ENCODE measurements at regions not wholly inside any gene's neighbourhood (a gene's known extent, or its start where the extent isn't known, plus 50 kb on each side); places are given as distances from the start of the nearest gene placed in this dataset.

DNA sequence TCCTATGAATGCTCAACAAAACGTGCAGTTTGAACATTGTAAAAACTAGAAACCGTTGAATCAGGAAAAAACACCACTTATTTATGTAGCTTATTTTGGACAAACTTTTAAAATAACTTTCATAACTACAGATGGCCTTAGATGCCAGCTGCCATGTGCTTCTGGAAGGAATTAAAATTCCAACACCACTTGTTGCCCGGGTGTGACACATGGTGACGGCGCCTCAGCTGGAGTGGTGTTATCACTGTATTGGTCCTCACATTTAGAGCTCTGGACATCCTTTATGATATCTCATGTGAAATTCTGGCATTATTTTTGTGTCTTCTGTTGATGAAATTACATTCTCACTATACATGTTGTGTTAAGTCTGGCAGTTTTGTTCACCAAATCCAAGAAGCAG, 211.0 kb downstream of the IPO8 start:
- TF ChIP-seq, protein P1, sequence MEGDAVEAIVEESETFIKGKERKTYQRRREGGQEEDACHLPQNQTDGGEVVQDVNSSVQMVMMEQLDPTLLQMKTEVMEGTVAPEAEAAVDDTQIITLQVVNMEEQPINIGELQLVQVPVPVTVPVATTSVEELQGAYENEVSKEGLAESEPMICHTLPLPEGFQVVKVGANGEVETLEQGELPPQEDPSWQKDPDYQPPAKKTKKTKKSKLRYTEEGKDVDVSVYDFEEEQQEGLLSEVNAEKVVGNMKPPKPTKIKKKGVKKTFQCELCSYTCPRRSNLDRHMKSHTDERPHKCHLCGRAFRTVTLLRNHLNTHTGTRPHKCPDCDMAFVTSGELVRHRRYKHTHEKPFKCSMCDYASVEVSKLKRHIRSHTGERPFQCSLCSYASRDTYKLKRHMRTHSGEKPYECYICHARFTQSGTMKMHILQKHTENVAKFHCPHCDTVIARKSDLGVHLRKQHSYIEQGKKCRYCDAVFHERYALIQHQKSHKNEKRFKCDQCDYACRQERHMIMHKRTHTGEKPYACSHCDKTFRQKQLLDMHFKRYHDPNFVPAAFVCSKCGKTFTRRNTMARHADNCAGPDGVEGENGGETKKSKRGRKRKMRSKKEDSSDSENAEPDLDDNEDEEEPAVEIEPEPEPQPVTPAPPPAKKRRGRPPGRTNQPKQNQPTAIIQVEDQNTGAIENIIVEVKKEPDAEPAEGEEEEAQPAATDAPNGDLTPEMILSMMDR (IDR thresholded peaks at IDR 0.05; ENCODE audit: extremely low read depth, insufficient read depth, missing control alignments) = no peak

DNA sequence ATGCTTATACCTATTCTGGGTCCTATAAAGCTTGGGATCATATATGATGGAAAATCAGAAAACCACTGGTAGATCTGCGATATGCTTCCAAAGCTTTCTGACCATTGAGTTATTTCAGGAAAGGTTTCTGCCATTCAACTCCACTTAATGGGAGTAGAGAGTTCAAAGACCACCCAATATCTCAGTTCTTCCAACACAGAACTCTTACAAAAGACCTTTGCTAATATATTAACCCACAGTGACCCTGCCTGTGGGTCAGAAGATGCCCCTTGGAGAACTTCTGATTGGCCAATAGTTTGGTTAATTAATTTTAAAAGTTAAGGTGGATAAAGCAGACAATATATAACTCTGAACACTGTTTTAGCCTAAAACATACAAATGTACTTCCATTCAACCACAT, 213.0 kb downstream of the IPO8 start:
- TF ChIP-seq, protein P1 (IDR thresholded peaks at IDR 0.05; ENCODE audit: extremely low read depth, insufficient read depth, missing control alignments) = no peak
- in situ Hi-C loops (cut with MboI; ENCODE audit: low pct_unique_long_range_greater_than_20kb, low sequenced_read_pairs, unreplicated experiment) = no loop called here
- DNase-seq (ENCODE audit: low spot score) = no peak

More for the DNA sequence above, 211.0 kb downstream of the IPO8 start:
- in situ Hi-C loops (cut with MboI; ENCODE audit: low pct_unique_long_range_greater_than_20kb, low sequenced_read_pairs, unreplicated experiment) = no loop called here
- DNase-seq (ENCODE audit: low spot score) = no peak

DNA sequence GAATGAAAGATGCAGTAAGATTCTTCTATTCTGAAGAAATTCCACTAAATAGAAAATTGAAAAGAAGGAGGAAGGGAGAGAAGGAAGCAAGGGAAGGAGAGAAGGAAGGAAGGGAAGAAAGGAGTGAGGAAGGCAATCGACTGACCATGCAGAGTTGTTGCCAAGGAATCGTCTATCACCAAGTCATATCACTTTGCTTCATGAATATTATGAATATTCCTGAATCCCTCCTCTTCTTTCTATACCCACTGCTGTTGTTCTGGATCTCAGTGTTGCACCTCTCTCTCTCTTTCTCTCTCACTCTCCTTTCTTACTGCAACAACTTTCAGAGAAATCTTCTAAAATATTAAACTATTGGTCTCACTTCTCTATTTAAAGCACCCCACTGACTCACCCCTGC, 222.4 kb downstream of the IPO8 start:
- TF ChIP-seq, protein P1 (IDR thresholded peaks at IDR 0.05; ENCODE audit: extremely low read depth, insufficient read depth, missing control alignments) = no peak
- in situ Hi-C loops (cut with MboI; ENCODE audit: low pct_unique_long_range_greater_than_20kb, low sequenced_read_pairs, unreplicated experiment) = no loop called here
- DNase-seq (ENCODE audit: low spot score) = no peak

DNA sequence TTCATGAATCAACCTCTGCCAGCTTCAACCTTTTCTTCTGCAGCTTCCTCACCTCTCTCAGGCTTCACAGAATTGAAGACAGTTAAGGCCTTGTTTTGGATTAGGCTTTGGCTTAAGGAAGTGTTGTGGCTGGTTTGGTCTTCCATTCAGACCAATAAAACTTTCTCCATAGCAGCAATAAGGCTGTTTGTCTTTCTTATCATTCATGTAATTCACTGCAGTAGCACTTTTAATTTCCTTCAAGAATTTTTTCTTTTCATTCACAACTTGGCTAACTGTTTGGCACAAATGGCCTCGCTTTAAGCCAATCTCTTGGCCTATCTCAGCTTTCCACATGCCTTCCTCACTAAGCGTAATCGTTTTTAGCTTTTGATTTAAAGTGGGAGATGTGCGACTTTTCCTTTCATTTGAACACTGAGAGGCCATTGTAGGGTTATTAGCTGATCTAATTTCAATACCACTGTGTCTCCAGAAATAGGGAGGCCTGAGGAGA, 229.5 kb downstream of the IPO8 start:
- in situ Hi-C loops (cut with MboI; ENCODE audit: low pct_unique_long_range_greater_than_20kb, low sequenced_read_pairs, unreplicated experiment) = no loop called here
- DNase-seq (ENCODE audit: low spot score) = no peak
- TF ChIP-seq, protein P1 (IDR thresholded peaks at IDR 0.05; ENCODE audit: extremely low read depth, insufficient read depth, missing control alignments) = no peak

GRCh38 chr12:30463636-30464035, 232.0 kb downstream of the IPO8 start:
- in situ Hi-C loops (cut with MboI; ENCODE audit: low pct_unique_long_range_greater_than_20kb, low sequenced_read_pairs, unreplicated experiment) = no loop called here
- no peak for DNase-seq (ENCODE audit: low spot score)
- TF ChIP-seq, protein P1 (IDR thresholded peaks at IDR 0.05; ENCODE audit: extremely low read depth, insufficient read depth, missing control alignments) = no peak

DNA sequence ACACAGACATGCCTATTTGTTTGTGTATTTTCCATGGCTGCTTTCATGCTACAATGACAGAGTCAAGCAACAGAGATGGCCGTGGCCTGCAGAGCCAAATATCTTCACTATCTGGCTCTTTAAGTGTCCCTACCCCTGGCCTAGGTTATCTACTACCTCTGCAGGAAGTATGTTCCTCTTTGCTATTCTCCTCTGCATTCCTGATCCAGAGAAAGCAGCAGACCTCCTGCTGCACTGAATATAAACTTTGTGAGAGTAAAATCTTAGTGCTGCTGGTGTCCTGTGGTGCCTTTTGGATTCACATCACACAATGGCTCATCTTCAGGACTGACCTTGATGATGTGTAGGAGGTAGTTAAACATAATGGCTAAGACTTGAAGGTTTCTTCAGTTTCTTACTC, 233.4 kb downstream of the IPO8 start:
- in situ Hi-C loops (cut with MboI; ENCODE audit: low pct_unique_long_range_greater_than_20kb, low sequenced_read_pairs, unreplicated experiment) = no loop called here
- DNase-seq (ENCODE audit: low spot score) = no peak
- TF ChIP-seq, protein P1 (IDR thresholded peaks at IDR 0.05; ENCODE audit: extremely low read depth, insufficient read depth, missing control alignments) = no peak

Data from GM13977 (cell line).